HFFc6 (cell line): ENCODE measurements at regions not wholly inside any gene's neighbourhood (a gene's known extent, or its start where the extent isn't known, plus 50 kb on each side); places are given as distances from the start of the nearest gene placed in this dataset.

Source experiments
- DNase-seq: peaks from one replicate; pipeline ENCODE4 v3.0.0-alpha.2; 2018
- H3K27ac Mint-ChIP-seq: 2 replicates; pipeline ENCODE4 v1.8.0; 2020; ENCODE audit warnings: mild to moderate bottlenecking, mixed read lengths
- H3K27me3 Mint-ChIP-seq: 2 replicates; pipeline ENCODE4 v1.8.0; 2021; ENCODE audit warnings: mild to moderate bottlenecking, moderate library complexity, mixed read lengths; ENCODE audit not compliant: insufficient read depth
- H3K36me3 Mint-ChIP-seq: 2 replicates; pipeline ENCODE4 v1.8.0; 2021; ENCODE audit warnings: low read depth, mixed read lengths
- H3K4me1 Mint-ChIP-seq: 2 replicates; pipeline ENCODE4 v1.8.0; 2020; ENCODE audit warnings: low read depth, mixed read lengths
- H3K4me3 Mint-ChIP-seq: 2 replicates; pipeline ENCODE4 v1.8.0; 2020; ENCODE audit warnings: mild to moderate bottlenecking, moderate library complexity, mixed read lengths
- H3K9me3 Mint-ChIP-seq: 2 replicates; pipeline ENCODE4 v1.8.0; 2020; ENCODE audit warnings: mild to moderate bottlenecking, mixed read lengths
- CTCF ChIP-seq: fragments of 200-600 bp; sonication (generic); IDR thresholded peaks from 2 replicates; pipeline ENCODE4 v1.5.0; 2021; ENCODE audit warnings: antibody characterized with exemption, mild to moderate bottlenecking

GRCh38 chr5:6084376-6084775 is 294.0 kb downstream of the MED10 start:
- Mint-ChIP-seq H3K36me3 (no peaks in the 10 kb centered on the region; the same call in 1 of the 2 replicates), H3K9me3 (peaks cover 53% of the 10 kb centered on the region), H3K4me1 (no peaks in the 10 kb centered on the region), H3K27ac (no peak overlapping the region), H3K4me3 (no peak overlapping the region), H3K27me3 (peaks cover 1% of the 10 kb centered on the region; the same call in 1 of the 2 replicates)
- TF ChIP-seq CTCF: no peak
- no peak for DNase-seq

GRCh38 chr5:6083311-6083978 is 294.9 kb downstream of the MED10 start:
- no peak for DNase-seq
- Mint-ChIP-seq H3K36me3 (no peaks in the 10 kb centered on the region; the same call in 1 of the 2 replicates), H3K4me3 (no peak overlapping the region), H3K27ac (no peak overlapping the region), H3K9me3 (peaks cover 47% of the 10 kb centered on the region), H3K4me1 (no peaks in the 10 kb centered on the region), H3K27me3 (peaks cover 1% of the 10 kb centered on the region; the same call in 1 of the 2 replicates)
- TF ChIP-seq CTCF: no peak

GRCh38 chr5:6082685-6083084 is 295.7 kb downstream of the MED10 start:
- peaks cover 46% of the 10 kb centered on the region for H3K9me3 Mint-ChIP-seq
- TF ChIP-seq CTCF: no peak
- H3K27ac Mint-ChIP-seq: no peak overlapping the region
- no peak overlapping the region for H3K4me3 Mint-ChIP-seq
- DNase-seq: no peak
- H3K27me3 Mint-ChIP-seq: peaks cover 1% of the 10 kb centered on the region; the same call in 1 of the 2 replicates
- H3K36me3 Mint-ChIP-seq: no peaks in the 10 kb centered on the region; the same call in 1 of the 2 replicates
- no peaks in the 10 kb centered on the region for H3K4me1 Mint-ChIP-seq

GRCh38 chr5:6081727-6082210 is 296.6 kb downstream of the MED10 start:
- Mint-ChIP-seq H3K9me3 (peaks cover 41% of the 10 kb centered on the region), H3K4me1 (no peaks in the 10 kb centered on the region), H3K36me3 (no peaks in the 10 kb centered on the region; the same call in 1 of the 2 replicates), H3K27me3 (peaks cover 1% of the 10 kb centered on the region; the same call in 1 of the 2 replicates), H3K4me3 (no peak overlapping the region), H3K27ac (no peak overlapping the region)
- no peak for TF ChIP-seq CTCF
- no peak for DNase-seq

- peaks cover 1% of the 10 kb centered on the region; the same call in 1 of the 2 replicates for H3K27me3 Mint-ChIP-seq
- H3K36me3 Mint-ChIP-seq: no peaks in the 10 kb centered on the region; the same call in 1 of the 2 replicates
- H3K4me3 Mint-ChIP-seq: no peak overlapping the region
- no peak for TF ChIP-seq CTCF
- no peaks in the 10 kb centered on the region for H3K4me1 Mint-ChIP-seq
- peaks cover 38% of the 10 kb centered on the region for H3K9me3 Mint-ChIP-seq
- no peak for DNase-seq
- no peak overlapping the region for H3K27ac Mint-ChIP-seq
Observed at GRCh38 chr5:6080930-6081726, 297.2 kb downstream of the MED10 start.
